ENCODE measurements at regions not wholly inside any gene's neighbourhood (a gene's known extent, or its start where the extent isn't known, plus 50 kb on each side); places are given as distances from the start of the nearest gene placed in this dataset.

DNA sequence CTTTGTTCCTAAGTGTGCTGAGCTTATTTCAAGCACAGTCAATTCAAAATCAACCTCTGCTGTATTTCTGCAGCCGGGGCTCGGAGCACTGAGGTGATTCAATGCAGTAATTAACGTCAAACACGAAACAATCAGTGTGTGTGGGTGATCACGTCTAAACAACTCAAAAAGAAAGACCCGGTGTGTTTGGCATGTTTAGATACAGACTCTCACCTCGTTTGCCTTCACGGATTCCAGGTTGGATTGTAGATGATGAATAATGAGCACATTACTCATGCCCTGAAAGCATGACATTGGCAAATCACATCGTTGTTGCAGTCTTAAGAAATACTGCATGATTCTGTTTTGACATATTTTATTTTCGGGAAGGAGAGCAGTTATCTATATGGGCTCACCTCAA lies 231.0 kb downstream of the QKI start:
- no peak for DNase-seq
- Histone ChIP-seq H3K4me3 (ENCODE audit: low read length) (no peak overlapping the region), H3K9me3 (ENCODE audit: control insufficient read depth, low read depth, low read length) (peaks cover 8% of the 10 kb centered on the region), H3K36me3 (ENCODE audit: control insufficient read depth, insufficient read depth, low read length) (no peaks in the 10 kb centered on the region), H3K27me3 (ENCODE audit: control insufficient read depth, insufficient read depth, low read length) (no peaks in the 10 kb centered on the region), H3K27ac (ENCODE audit: low read length) (no peak overlapping the region), H3K4me1 (ENCODE audit: control insufficient read depth, insufficient read depth, low read length) (no peaks in the 10 kb centered on the region)
- no CpG with 5 or more reads among the region's 10 CpGs for WGBS (ENCODE audit: insufficient coverage, low lambda C conversion rate)

DNA sequence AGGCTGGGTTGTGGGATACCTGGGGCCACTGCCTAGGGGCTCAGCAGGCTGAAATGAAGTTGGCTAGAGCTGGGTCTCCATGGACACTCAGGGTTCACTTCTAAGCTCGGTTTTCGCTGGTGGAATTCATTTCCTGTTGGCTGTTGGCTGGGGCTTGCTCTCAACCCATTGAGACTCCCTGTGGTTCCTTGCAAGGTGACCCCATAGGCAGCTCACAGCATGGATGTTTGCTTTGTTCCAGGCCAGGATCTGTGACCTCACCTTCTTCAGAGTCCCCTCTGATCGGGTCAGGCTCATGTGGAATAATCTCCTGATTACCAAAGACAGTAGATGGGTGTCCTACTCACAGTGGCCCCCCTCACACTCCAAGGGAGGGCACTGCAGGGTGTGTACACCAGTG lies 229.3 kb downstream of the QKI start:
- DNase-seq = no peak
- no peak overlapping the region for H3K27ac ChIP-seq (ENCODE audit: low read length)
- H3K9me3 ChIP-seq (ENCODE audit: control insufficient read depth, low read depth, low read length) = peaks cover 10% of the 10 kb centered on the region
- H3K4me3 ChIP-seq (ENCODE audit: low read length) = no peak overlapping the region
- no CpG with 5 or more reads among the region's 3 CpGs for WGBS (ENCODE audit: insufficient coverage, low lambda C conversion rate)
- H3K4me1 ChIP-seq (ENCODE audit: control insufficient read depth, insufficient read depth, low read length) = no peaks in the 10 kb centered on the region
- H3K27me3 ChIP-seq (ENCODE audit: control insufficient read depth, insufficient read depth, low read length) = no peaks in the 10 kb centered on the region
- no peaks in the 10 kb centered on the region for H3K36me3 ChIP-seq (ENCODE audit: control insufficient read depth, insufficient read depth, low read length)

DNA sequence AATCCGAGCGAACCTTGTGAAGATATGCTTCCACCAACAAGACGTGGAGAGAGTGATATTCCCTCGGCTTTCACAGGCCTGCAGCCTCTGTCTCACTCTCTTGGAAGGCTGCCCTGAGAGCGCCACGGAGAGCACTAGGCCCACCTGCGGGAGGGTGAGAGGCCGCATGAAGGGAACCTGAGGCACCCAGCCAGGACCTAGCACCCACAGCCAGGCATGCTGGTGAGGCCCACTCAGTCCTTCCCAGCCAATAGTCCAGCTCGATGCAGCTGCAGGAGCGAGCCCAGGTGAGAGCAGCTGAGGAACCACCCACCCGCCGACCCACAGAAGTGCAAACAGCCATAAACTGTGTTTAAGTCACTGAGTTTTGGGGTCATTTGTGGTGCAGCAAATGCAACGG lies 227.2 kb downstream of the QKI start:
- peaks cover 10% of the 10 kb centered on the region for H3K9me3 ChIP-seq (ENCODE audit: control insufficient read depth, low read depth, low read length)
- no peak overlapping the region for H3K4me3 ChIP-seq (ENCODE audit: low read length)
- no peak for DNase-seq
- no peaks in the 10 kb centered on the region for H3K4me1 ChIP-seq (ENCODE audit: control insufficient read depth, insufficient read depth, low read length)
- no peak overlapping the region for H3K27ac ChIP-seq (ENCODE audit: low read length)
- no peaks in the 10 kb centered on the region for H3K36me3 ChIP-seq (ENCODE audit: control insufficient read depth, insufficient read depth, low read length)
- WGBS (ENCODE audit: insufficient coverage, low lambda C conversion rate) = 72% methylated on average over 3 of the region's 13 CpGs
- H3K27me3 ChIP-seq (ENCODE audit: control insufficient read depth, insufficient read depth, low read length) = no peaks in the 10 kb centered on the region

DNA sequence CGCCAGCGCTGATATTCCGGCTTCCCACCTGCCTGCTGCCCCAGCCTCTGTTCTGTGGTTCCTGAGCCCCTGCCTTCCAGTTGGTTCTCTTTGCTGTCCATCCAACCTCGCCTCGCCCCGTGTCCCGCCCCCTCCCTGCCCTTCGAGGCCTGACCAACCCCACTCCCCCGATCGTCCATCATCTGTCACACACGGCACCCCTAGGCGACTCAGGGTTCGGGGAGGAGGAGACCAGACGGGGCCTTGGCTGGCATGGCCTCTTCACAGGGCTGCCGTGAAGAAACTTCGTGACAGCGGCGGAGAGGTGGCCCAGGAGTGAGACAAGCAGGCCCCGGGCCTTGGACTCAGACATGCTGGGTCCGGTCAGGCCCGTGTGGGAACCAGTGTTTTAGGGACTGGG lies 226.1 kb downstream of the QKI start:
- Histone ChIP-seq H3K27me3 (ENCODE audit: control insufficient read depth, insufficient read depth, low read length) (no peaks in the 10 kb centered on the region), H3K4me1 (ENCODE audit: control insufficient read depth, insufficient read depth, low read length) (no peaks in the 10 kb centered on the region), H3K36me3 (ENCODE audit: control insufficient read depth, insufficient read depth, low read length) (no peaks in the 10 kb centered on the region), H3K9me3 (ENCODE audit: control insufficient read depth, low read depth, low read length) (peaks cover 10% of the 10 kb centered on the region), H3K27ac (ENCODE audit: low read length) (no peak overlapping the region), H3K4me3 (ENCODE audit: low read length) (no peak overlapping the region)
- no CpG with 5 or more reads among the region's 21 CpGs for WGBS (ENCODE audit: insufficient coverage, low lambda C conversion rate)
- no peak for DNase-seq

DNA sequence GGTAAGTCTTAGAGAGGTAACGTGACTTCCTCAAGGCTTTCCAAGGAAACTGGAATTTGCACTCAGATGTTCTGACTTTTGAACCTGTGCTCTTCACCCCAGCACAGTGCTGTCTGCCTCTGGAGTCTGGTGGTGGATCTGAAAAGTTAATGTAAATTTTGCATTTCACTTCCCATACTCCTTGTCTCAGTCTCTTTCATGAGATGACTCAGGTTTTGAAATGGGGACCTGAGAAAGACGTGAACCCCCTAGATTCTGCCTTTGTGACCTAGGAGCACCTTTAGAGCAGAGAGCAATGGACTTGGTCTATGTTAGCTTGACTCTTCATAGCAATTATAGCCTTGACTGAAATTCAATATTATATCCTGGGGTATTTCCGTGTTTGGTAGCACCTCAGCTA lies 223.0 kb downstream of the QKI start:
- DNase-seq = no peak
- Histone ChIP-seq H3K36me3 (ENCODE audit: control insufficient read depth, insufficient read depth, low read length) (no peaks in the 10 kb centered on the region), H3K27ac (ENCODE audit: low read length) (no peak overlapping the region), H3K4me3 (ENCODE audit: low read length) (no peak overlapping the region), H3K4me1 (ENCODE audit: control insufficient read depth, insufficient read depth, low read length) (no peaks in the 10 kb centered on the region), H3K9me3 (ENCODE audit: control insufficient read depth, low read depth, low read length) (peaks cover 5% of the 10 kb centered on the region), H3K27me3 (ENCODE audit: control insufficient read depth, insufficient read depth, low read length) (peaks cover 5% of the 10 kb centered on the region)
- no CpG with 5 or more reads among the region's 3 CpGs for WGBS (ENCODE audit: insufficient coverage, low lambda C conversion rate)

DNA sequence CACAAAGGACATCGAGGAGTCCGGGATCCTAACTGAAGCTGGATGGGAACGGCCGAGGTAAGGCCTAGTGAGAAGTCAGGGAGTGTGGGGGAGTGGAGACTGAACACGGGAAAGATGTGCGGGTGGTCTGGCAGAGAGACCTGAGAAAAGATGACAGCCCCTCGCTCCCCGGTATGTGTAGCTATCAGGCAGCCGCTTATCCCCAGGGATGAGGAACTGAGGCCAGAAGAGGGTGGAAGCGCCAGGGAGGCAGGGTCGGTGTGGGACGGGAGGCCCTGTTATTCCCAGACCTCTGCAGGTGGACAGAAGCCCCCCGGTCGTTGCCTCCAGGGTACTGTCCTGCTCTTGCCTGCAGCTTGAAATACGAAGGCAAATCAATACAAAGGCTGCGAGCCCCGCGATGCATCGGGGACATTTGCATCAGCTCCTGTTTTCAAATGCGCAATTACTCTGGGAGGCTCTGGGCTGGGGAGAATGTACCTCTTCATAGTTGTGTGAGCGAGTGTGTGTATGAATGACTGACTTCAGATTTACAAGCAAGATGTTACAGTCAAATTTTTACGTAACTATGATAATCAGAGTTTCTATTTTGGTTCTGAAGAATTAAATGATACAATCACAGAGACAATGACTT lies 221.3 kb downstream of the QKI start:
- 90% methylated on average over 4 of the region's 22 CpGs for WGBS (ENCODE audit: insufficient coverage, low lambda C conversion rate)
- no peak overlapping the region for H3K4me3 ChIP-seq (ENCODE audit: low read length)
- no peaks in the 10 kb centered on the region for H3K36me3 ChIP-seq (ENCODE audit: control insufficient read depth, insufficient read depth, low read length)
- DNase-seq = no peak
- no peak overlapping the region for H3K27ac ChIP-seq (ENCODE audit: low read length)
- H3K9me3 ChIP-seq (ENCODE audit: control insufficient read depth, low read depth, low read length) = peaks cover 13% of the 10 kb centered on the region
- H3K4me1 ChIP-seq (ENCODE audit: control insufficient read depth, insufficient read depth, low read length) = no peaks in the 10 kb centered on the region
- peaks cover 9% of the 10 kb centered on the region for H3K27me3 ChIP-seq (ENCODE audit: control insufficient read depth, insufficient read depth, low read length)

DNA sequence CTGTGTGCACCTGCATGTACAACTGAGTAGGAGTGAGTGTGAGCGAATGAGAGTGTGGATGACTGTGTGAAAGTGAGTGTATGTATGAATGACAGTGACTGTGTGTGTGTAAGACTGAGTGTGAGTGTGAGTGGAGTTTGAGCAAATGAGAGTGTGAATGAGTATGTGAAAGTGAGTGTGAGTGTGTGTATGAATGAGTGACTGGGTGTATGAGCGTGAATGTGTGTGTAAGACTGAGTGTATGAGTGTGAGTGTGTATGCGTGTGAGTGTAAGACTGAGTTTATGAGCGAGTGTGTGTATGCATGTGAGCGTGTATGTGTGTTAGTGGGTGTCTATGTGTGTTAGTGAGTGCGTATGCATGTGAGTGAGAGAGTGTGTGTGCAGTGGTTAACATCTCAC lies 220.8 kb downstream of the QKI start:
- H3K4me1 ChIP-seq (ENCODE audit: control insufficient read depth, insufficient read depth, low read length) = no peaks in the 10 kb centered on the region
- H3K27me3 ChIP-seq (ENCODE audit: control insufficient read depth, insufficient read depth, low read length) = peaks cover 14% of the 10 kb centered on the region
- no peak overlapping the region for H3K4me3 ChIP-seq (ENCODE audit: low read length)
- H3K36me3 ChIP-seq (ENCODE audit: control insufficient read depth, insufficient read depth, low read length) = no peaks in the 10 kb centered on the region
- 93% methylated on average over 4 of the region's 6 CpGs for WGBS (ENCODE audit: insufficient coverage, low lambda C conversion rate)
- no peak for DNase-seq
- H3K9me3 ChIP-seq (ENCODE audit: control insufficient read depth, low read depth, low read length) = peaks cover 14% of the 10 kb centered on the region
- no peak overlapping the region for H3K27ac ChIP-seq (ENCODE audit: low read length)

DNA sequence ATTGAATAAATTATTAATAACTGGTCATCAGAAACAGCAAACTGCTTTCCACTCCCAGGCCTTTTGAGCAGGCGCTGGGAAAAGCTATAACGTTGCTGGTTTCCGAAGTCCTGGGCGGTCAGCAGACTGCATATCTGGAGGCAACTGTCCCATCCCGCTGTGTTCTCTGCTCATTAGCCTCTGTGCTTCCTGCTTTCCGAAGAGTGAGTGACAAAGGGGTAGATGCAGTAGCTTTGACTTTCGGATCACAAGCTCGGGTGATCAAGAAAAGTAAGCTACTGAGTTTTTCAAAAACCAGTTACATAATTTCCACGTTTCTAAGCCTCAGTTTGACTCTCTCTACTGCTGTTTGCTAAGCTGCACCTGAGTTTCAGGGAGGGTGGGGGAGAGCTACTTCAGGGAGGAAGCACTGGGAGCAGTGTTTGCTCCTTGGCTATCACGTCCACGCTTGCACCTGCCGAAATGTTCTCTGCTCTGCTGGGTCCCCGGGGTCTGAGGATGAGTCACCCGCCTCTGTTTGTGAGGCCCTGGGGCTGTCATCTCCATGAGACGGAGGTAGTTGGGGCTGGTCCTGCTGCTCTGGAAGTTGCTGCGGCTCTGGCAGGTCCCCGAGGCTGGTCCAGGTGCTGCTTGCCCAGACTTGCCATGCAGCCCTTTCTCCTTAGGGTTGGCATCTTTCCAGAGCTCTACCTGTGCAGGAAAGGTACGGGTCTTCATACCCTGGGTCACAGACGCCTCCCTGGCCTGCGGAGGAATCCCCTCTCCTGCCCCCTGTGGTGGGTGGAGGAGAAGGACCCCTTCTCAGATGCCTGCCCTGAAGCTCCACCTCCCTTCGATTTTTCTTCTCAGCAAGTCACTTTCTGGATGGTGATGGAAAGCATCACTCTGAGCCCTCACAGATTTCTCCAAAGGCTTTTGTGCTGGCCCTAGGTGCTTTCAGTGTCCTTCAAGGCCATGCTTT lies 220.0 kb downstream of the QKI start:
- Histone ChIP-seq H3K4me3 (ENCODE audit: low read length) (no peak overlapping the region), H3K36me3 (ENCODE audit: control insufficient read depth, insufficient read depth, low read length) (no peaks in the 10 kb centered on the region), H3K27me3 (ENCODE audit: control insufficient read depth, insufficient read depth, low read length) (peaks cover 21% of the 10 kb centered on the region), H3K9me3 (ENCODE audit: control insufficient read depth, low read depth, low read length) (peaks cover 19% of the 10 kb centered on the region), H3K27ac (ENCODE audit: low read length) (no peak overlapping the region), H3K4me1 (ENCODE audit: control insufficient read depth, insufficient read depth, low read length) (no peaks in the 10 kb centered on the region)
- WGBS (ENCODE audit: insufficient coverage, low lambda C conversion rate) = no CpG with 5 or more reads among the region's 21 CpGs
- no peak for DNase-seq

DNA sequence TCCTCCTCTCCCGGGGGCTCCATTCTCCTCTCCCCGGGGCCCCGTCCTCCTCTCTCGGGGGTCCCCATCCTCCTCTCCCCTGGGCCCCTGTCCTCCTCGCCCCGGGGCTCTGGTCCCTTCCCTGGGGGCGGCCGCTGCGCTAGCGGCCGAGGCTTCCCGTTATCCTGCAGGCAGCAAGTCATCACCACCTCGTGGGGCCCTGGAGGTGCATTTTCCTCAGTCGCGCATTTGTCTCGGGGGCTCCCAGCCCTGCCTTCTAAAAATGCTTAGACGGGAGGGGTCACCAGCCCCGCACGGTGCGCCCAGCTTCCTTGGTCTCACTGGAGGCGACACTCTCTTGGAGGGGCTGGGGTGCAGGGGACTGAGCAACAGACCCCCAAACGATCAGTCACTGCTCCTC lies 216.5 kb downstream of the QKI start:
- Histone ChIP-seq H3K4me3 (ENCODE audit: low read length) (no peak overlapping the region), H3K27ac (ENCODE audit: low read length) (no peak overlapping the region), H3K36me3 (ENCODE audit: control insufficient read depth, insufficient read depth, low read length) (no peaks in the 10 kb centered on the region), H3K4me1 (ENCODE audit: control insufficient read depth, insufficient read depth, low read length) (no peaks in the 10 kb centered on the region), H3K9me3 (ENCODE audit: control insufficient read depth, low read depth, low read length) (peaks cover 20% of the 10 kb centered on the region), H3K27me3 (ENCODE audit: control insufficient read depth, insufficient read depth, low read length) (peaks cover 24% of the 10 kb centered on the region)
- DNase-seq = no peak
- WGBS (ENCODE audit: insufficient coverage, low lambda C conversion rate) = no CpG with 5 or more reads among the region's 22 CpGs

DNA sequence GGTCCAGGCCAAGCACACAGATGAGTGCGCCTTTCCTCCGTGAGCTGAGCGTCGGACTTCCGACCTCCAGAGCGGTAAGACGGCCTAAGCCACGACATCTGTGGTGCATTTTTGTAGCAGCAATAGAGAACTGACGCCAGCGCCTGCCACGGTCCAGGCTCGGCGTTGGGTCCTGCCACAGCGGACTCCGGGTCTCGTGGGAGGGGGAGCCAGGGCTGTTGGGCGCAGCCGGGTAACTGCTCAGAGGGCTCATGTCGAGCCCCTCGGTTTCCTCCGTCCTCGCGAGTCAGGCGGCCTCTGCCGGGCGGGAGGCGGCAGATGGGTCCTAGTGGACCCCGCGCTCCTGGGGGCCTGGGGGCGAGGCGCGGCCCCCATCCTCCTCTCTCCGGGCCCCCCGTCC lies 216.1 kb downstream of the QKI start:
- no CpG with 5 or more reads among the region's 34 CpGs for WGBS (ENCODE audit: insufficient coverage, low lambda C conversion rate)
- H3K9me3 ChIP-seq (ENCODE audit: control insufficient read depth, low read depth, low read length) = peaks cover 20% of the 10 kb centered on the region
- DNase-seq = no peak
- H3K36me3 ChIP-seq (ENCODE audit: control insufficient read depth, insufficient read depth, low read length) = no peaks in the 10 kb centered on the region
- no peaks in the 10 kb centered on the region for H3K4me1 ChIP-seq (ENCODE audit: control insufficient read depth, insufficient read depth, low read length)
- H3K27ac ChIP-seq (ENCODE audit: low read length) = no peak overlapping the region
- peaks cover 24% of the 10 kb centered on the region for H3K27me3 ChIP-seq (ENCODE audit: control insufficient read depth, insufficient read depth, low read length)
- H3K4me3 ChIP-seq (ENCODE audit: low read length) = no peak overlapping the region
